OCI-LY3 (cell line): ENCODE measurements at regions not wholly inside any gene's neighbourhood (a gene's known extent, or its start where the extent isn't known, plus 50 kb on each side); places are given as distances from the start of the nearest gene placed in this dataset.

Experiments used
- H2AFZ ChIP-seq: fragments of 200-600, 300-600 bp; shearing (Covaris generic); 2 replicates; pipeline ENCODE4 v1.6.0; 2014; ENCODE audit warnings: antibody characterized with exemption, low read depth, low read length
- H3K27ac ChIP-seq: fragments of 200-600, 300-600 bp; sonication (generic); 2 replicates; pipeline ENCODE4 v1.5.1; 2014; ENCODE audit warnings: mild to moderate bottlenecking, low read length, moderate library complexity, mixed read lengths
- H3K27me3 ChIP-seq: fragments of 200-600, 300-600 bp; sonication (generic); 2 replicates; pipeline ENCODE4 v1.6.1; 2014; ENCODE audit warnings: low read depth, low read length, mixed read lengths
- H3K36me3 ChIP-seq: fragments of 200-600, 300-600 bp; sonication (generic); replicated peaks from 2 replicates; pipeline ENCODE3; 2014; ENCODE audit warnings: low read depth, low read length, mixed read lengths
- H3K4me1 ChIP-seq: fragments of 300-600, 200-600 bp; sonication (generic); 2 replicates; pipeline ENCODE4 v1.6.1; 2014; ENCODE audit warnings: low read length, mixed read lengths
- H3K4me2 ChIP-seq: fragments of 200-600, 300-600 bp; sonication (generic); 2 replicates; pipeline ENCODE4 v1.6.1; 2014; ENCODE audit warnings: low read length, mixed read lengths
- H3K4me3 ChIP-seq: fragments of 300-600, 200-600 bp; sonication (generic); 2 replicates; pipeline ENCODE4 v1.5.1; 2014; ENCODE audit warnings: antibody characterized with exemption, mild to moderate bottlenecking, low read length, moderate library complexity
- H3K79me2 ChIP-seq: fragments of 300-600, 200-600 bp; shearing (Covaris generic); 2 replicates; pipeline ENCODE4 v1.6.1; 2014; ENCODE audit warnings: mild to moderate bottlenecking, low read length, mixed read lengths
- H3K9ac ChIP-seq: fragments of 300-600, 200-600 bp; shearing (Covaris generic); 2 replicates; pipeline ENCODE4 v1.6.0; 2014; ENCODE audit warnings: mild to moderate bottlenecking, low read length, moderate library complexity
- H3K9me3 ChIP-seq: fragments of 200-600, 300-600 bp; shearing (Covaris generic); 2 replicates; pipeline ENCODE4 v1.6.1; 2014; ENCODE audit warnings: low read length, mixed read lengths; ENCODE audit not compliant: insufficient read depth
- H4K20me1 ChIP-seq: fragments of 200-600, 300-600 bp; sonication (generic); 2 replicates; pipeline ENCODE4 v1.6.1; 2016; ENCODE audit warnings: low read length, mixed read lengths; ENCODE audit not compliant: insufficient read depth
- EZH2phosphoT487 ChIP-seq: fragments of 200-600 bp; shearing (Covaris generic); IDR thresholded peaks from 2 replicates; pipeline ENCODE4 v1.6.1; 2018; ENCODE audit warnings: antibody characterized with exemption, mixed run types, low read depth
- TF ChIP-seq, protein P1 (sequence below): fragments of 200-600, 300-600 bp; sonication (generic); IDR thresholded peaks from 2 replicates; pipeline ENCODE4 v1.5.1; 2014; ENCODE audit warnings: antibody characterized with exemption, low read length, low read depth

DNA sequence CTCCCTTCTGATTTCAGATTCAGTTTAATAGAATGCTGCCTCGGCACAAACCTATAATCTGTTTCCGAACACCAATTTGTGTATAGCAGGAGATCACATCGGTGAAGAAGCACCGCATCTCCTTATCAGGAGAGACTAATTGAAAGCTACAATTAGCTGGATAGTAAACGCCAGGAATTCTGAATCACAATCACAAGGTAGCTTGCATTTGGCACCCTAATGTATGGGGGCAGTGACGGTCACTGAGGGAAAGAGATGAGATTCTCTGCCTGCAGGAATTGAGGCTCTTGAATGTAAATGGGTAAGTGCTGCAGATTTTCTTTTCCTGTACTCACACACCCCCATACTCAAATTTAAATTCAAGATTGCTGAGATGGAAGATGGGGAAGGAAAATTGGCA is 373.6 kb upstream of the ZNF608 start:
- H3K27me3 ChIP-seq: no peaks in the 10 kb centered on the region
- no peaks in the 10 kb centered on the region for H3K36me3 ChIP-seq
- no peak overlapping the region for H3K27ac ChIP-seq
- H3K4me1 ChIP-seq: no peaks in the 10 kb centered on the region
- H3K4me3 ChIP-seq: no peak overlapping the region
- no peak overlapping the region for H3K9ac ChIP-seq
- no peak overlapping the region for H3K4me2 ChIP-seq
- H3K9me3 ChIP-seq: no peaks in the 10 kb centered on the region
- no peak overlapping the region for H2AFZ ChIP-seq
- H3K79me2 ChIP-seq: no peaks in the 10 kb centered on the region
- TF ChIP-seq, protein P1, sequence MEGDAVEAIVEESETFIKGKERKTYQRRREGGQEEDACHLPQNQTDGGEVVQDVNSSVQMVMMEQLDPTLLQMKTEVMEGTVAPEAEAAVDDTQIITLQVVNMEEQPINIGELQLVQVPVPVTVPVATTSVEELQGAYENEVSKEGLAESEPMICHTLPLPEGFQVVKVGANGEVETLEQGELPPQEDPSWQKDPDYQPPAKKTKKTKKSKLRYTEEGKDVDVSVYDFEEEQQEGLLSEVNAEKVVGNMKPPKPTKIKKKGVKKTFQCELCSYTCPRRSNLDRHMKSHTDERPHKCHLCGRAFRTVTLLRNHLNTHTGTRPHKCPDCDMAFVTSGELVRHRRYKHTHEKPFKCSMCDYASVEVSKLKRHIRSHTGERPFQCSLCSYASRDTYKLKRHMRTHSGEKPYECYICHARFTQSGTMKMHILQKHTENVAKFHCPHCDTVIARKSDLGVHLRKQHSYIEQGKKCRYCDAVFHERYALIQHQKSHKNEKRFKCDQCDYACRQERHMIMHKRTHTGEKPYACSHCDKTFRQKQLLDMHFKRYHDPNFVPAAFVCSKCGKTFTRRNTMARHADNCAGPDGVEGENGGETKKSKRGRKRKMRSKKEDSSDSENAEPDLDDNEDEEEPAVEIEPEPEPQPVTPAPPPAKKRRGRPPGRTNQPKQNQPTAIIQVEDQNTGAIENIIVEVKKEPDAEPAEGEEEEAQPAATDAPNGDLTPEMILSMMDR: no peak
- TF ChIP-seq EZH2phosphoT487: no peak
- no peaks in the 10 kb centered on the region for H4K20me1 ChIP-seq

GRCh38 chr5:125125031-125125823 is 378.8 kb upstream of the ZNF608 start:
- no peaks in the 10 kb centered on the region for H4K20me1 ChIP-seq
- no peaks in the 10 kb centered on the region for H3K79me2 ChIP-seq
- H3K36me3 ChIP-seq: no peaks in the 10 kb centered on the region
- no peaks in the 10 kb centered on the region for H3K4me1 ChIP-seq
- no peaks in the 10 kb centered on the region for H3K9me3 ChIP-seq
- H3K27ac ChIP-seq: no peak overlapping the region
- H3K4me2 ChIP-seq: no peak overlapping the region
- H3K27me3 ChIP-seq: no peaks in the 10 kb centered on the region
- H3K9ac ChIP-seq: no peak overlapping the region
- H2AFZ ChIP-seq: no peak overlapping the region
- TF ChIP-seq, protein P1: no peak
- TF ChIP-seq EZH2phosphoT487: no peak
- no peak overlapping the region for H3K4me3 ChIP-seq

GRCh38 chr5:125126050-125126449 is 379.6 kb upstream of the ZNF608 start:
- H3K9me3 ChIP-seq: no peaks in the 10 kb centered on the region
- H3K79me2 ChIP-seq: no peaks in the 10 kb centered on the region
- H2AFZ ChIP-seq: no peak overlapping the region
- no peak overlapping the region for H3K4me3 ChIP-seq
- no peaks in the 10 kb centered on the region for H3K36me3 ChIP-seq
- H3K4me1 ChIP-seq: no peaks in the 10 kb centered on the region
- TF ChIP-seq, protein P1: no peak
- no peak for TF ChIP-seq EZH2phosphoT487
- H3K9ac ChIP-seq: no peak overlapping the region
- no peaks in the 10 kb centered on the region for H4K20me1 ChIP-seq
- H3K27ac ChIP-seq: no peak overlapping the region
- no peak overlapping the region for H3K4me2 ChIP-seq
- no peaks in the 10 kb centered on the region for H3K27me3 ChIP-seq

GRCh38 chr5:125129151-125129806 is 382.8 kb upstream of the ZNF608 start:
- Histone ChIP-seq H3K79me2 (no peaks in the 10 kb centered on the region), H3K27me3 (no peaks in the 10 kb centered on the region), H3K9ac (no peak overlapping the region), H3K4me3 (no peak overlapping the region), H3K9me3 (no peaks in the 10 kb centered on the region), H3K36me3 (no peaks in the 10 kb centered on the region), H3K4me1 (no peaks in the 10 kb centered on the region), H3K27ac (no peak overlapping the region), H4K20me1 (no peaks in the 10 kb centered on the region), H3K4me2 (no peak overlapping the region), H2AFZ (no peak overlapping the region)
- TF ChIP-seq, protein P1: no peak
- no peak for TF ChIP-seq EZH2phosphoT487
